ENCODE measurements at regions not wholly inside any gene's neighbourhood (a gene's known extent, or its start where the extent isn't known, plus 50 kb on each side); places are given as distances from the start of the nearest gene placed in this dataset.

GRCh38 chr15:66834881-66835878 is 133.1 kb downstream of the SMAD6 start:
- no peak for TF ChIP-seq ZNF384 (IDR thresholded peaks at IDR 0.05)
- no peak for TF ChIP-seq ELF4 (IDR thresholded peaks at IDR 0.05)
